Liver (tissue), 8 donors: ENCODE measurements at regions not wholly inside any gene's neighbourhood (a gene's known extent, or its start where the extent isn't known, plus 50 kb on each side); places are given as distances from the start of the nearest gene placed in this dataset.

Experiments used
- DNase-seq: peaks from one replicate; pipeline ENCODE4 v3.0.0-alpha.2; 2017; ENCODE audit warnings: low spot score
- H3K27ac ChIP-seq, 2 donors: one replicate each; pipeline ENCODE4 v1.7.0; 2013; ENCODE audit warnings: inconsistent platforms in 2 of 2, low read length in 2 of 2, control low read depth in 1 of 2, low read depth in 1 of 2, mild to moderate bottlenecking in 1 of 2
- H3K27me3 ChIP-seq, 4 donors: one replicate each; pipeline versions ENCODE4 v1.6.1 to v1.7.0; 2013; ENCODE audit warnings: low read length in 3 of 4, inconsistent platforms in 1 of 4, mild to moderate bottlenecking in 1 of 4, moderate library complexity in 1 of 4; ENCODE audit not compliant: control insufficient read depth in 4 of 4, insufficient read depth in 4 of 4
- H3K36me3 ChIP-seq, 4 donors: one replicate each; pipeline versions ENCODE4 v1.6.1 to v1.7.0; 2013; ENCODE audit warnings: low read length in 3 of 4, mild to moderate bottlenecking in 3 of 4, low read depth in 1 of 4, moderate library complexity in 1 of 4; ENCODE audit not compliant: control insufficient read depth in 4 of 4, insufficient read depth in 3 of 4
- H3K4me1 ChIP-seq, 4 donors: one replicate each; pipeline versions ENCODE4 v1.6.1 to v1.7.0; 2013; ENCODE audit warnings: low read length in 3 of 4, mild to moderate bottlenecking in 3 of 4, moderate library complexity in 1 of 4; ENCODE audit not compliant: control insufficient read depth in 4 of 4, insufficient read depth in 4 of 4
- H3K4me3 ChIP-seq, 3 donors: one replicate each; pipeline versions ENCODE4 v1.6.1 to v1.7.0; 2013; ENCODE audit warnings: low read length in 3 of 3, control low read depth in 1 of 3, low read depth in 1 of 3, mild to moderate bottlenecking in 1 of 3
- H3K9ac ChIP-seq, 2 donors: one replicate each; pipeline ENCODE4 v1.7.0; 2013; ENCODE audit warnings: low read length in 2 of 2, mild to moderate bottlenecking in 2 of 2, moderate library complexity in 2 of 2, control low read depth in 1 of 2, low read depth in 1 of 2
- H3K9me3 ChIP-seq, 4 donors: one replicate each; pipeline versions ENCODE4 v1.6.1 to v1.7.0; 2013; ENCODE audit warnings: low read length in 3 of 4; ENCODE audit not compliant: control insufficient read depth in 4 of 4
- ATF3 ChIP-seq: IDR thresholded peaks from 2 replicates; pipeline ENCODE4 v1.6.1; 2016; ENCODE audit warnings: antibody characterized with exemption
- CTCF ChIP-seq: fragments of 150-350 bp; IDR thresholded peaks from 2 replicates; pipeline ENCODE4 v1.5.1; 2017; ENCODE audit warnings: improper control_type of control experiment, low read depth, low read length; ENCODE audit not compliant: missing input control
- FOXA1 ChIP-seq: IDR thresholded peaks from 2 replicates; pipeline ENCODE4 v1.6.1; 2016; ENCODE audit warnings: antibody characterized with exemption
- FOXA2 ChIP-seq: IDR thresholded peaks from 2 replicates; pipeline ENCODE4 v1.6.1; 2016; ENCODE audit warnings: antibody characterized with exemption
- GABPA ChIP-seq, 2 donors: IDR thresholded peaks in 1 of 2; conservative IDR thresholded peaks in 1 of 2; 2 replicates each; pipeline ENCODE4 v1.6.1; 2016; ENCODE audit warnings: antibody characterized with exemption in 2 of 2, mild to moderate bottlenecking in 1 of 2, moderate library complexity in 1 of 2
- HNF4A ChIP-seq, 2 donors: conservative IDR thresholded peaks; 2 replicates each; pipeline ENCODE4 v1.6.1; 2016; ENCODE audit warnings: antibody characterized with exemption in 2 of 2, mild to moderate bottlenecking in 2 of 2
- HNF4G ChIP-seq: IDR thresholded peaks from 2 replicates; pipeline ENCODE4 v1.6.1; 2016; ENCODE audit warnings: antibody characterized with exemption
- JUND ChIP-seq, 2 donors: IDR thresholded peaks; 2 replicates each; pipeline ENCODE4 v1.6.1; 2016; ENCODE audit warnings: antibody characterized with exemption in 2 of 2
- MAX ChIP-seq: IDR thresholded peaks from 2 replicates; pipeline ENCODE4 v1.6.1; 2016; ENCODE audit warnings: antibody characterized with exemption
- NR2F2 ChIP-seq: IDR thresholded peaks from 2 replicates; pipeline ENCODE4 v1.6.1; 2016; ENCODE audit warnings: antibody characterized with exemption
- REST ChIP-seq: IDR thresholded peaks from 2 replicates; pipeline ENCODE4 v1.6.1; 2016; ENCODE audit warnings: antibody characterized with exemption, mild to moderate bottlenecking
- RXRA ChIP-seq, 2 donors: IDR thresholded peaks; 2 replicates each; pipeline ENCODE4 v1.6.1; 2017 to 2018; ENCODE audit warnings: antibody characterized with exemption in 2 of 2, mild to moderate bottlenecking in 1 of 2
- SP1 ChIP-seq: IDR thresholded peaks from 2 replicates; pipeline ENCODE4 v1.6.1; 2018; ENCODE audit warnings: antibody characterized with exemption, mild to moderate bottlenecking
- TAF1 ChIP-seq: conservative IDR thresholded peaks from 2 replicates; pipeline ENCODE4 v1.6.1; 2016; ENCODE audit warnings: antibody characterized with exemption, mild to moderate bottlenecking
- YY1 ChIP-seq: IDR thresholded peaks from 2 replicates; pipeline ENCODE4 v1.6.1; 2016; ENCODE audit warnings: antibody characterized with exemption, mild to moderate bottlenecking
- ZBTB33 ChIP-seq: IDR thresholded peaks from 2 replicates; pipeline ENCODE4 v1.6.1; 2016; ENCODE audit warnings: antibody characterized with exemption
- WGBS: extraction: QIAGEN DNeasy Blood & Tissue Kit; methylation state at CpG from one replicate; pipeline ENCODE4 v1.1.7; 2013; 5-methylcytosine and 5-hydroxymethylcytosine counted together
- donor health status: healthy.
- donor health status: healthy.
- donor health status: healthy.
- donor health status: healthy.
- donor health status: healthy.

- TF ChIP-seq REST: no peak
- no peak for TF ChIP-seq MAX
- no peak for TF ChIP-seq HNF4A (conservative IDR thresholded peaks at IDR 0.05)
- TF ChIP-seq NR2F2: no peak
- TF ChIP-seq FOXA2: no peak
- no peak for TF ChIP-seq TAF1
Measured at GRCh38 chr10:23910291-23910690, 298.6 kb upstream of the KIAA1217 start (continued).

GRCh38 chr10:23912884-23913404 is 296.0 kb upstream of the KIAA1217 start:
- Histone ChIP-seq H3K4me1 (no peaks in the 10 kb centered on the region), H3K4me3 (no peak overlapping the region), H3K36me3 (no peaks in the 10 kb centered on the region), H3K9ac (no peak overlapping the region), H3K27ac (no peak overlapping the region), H3K9me3 (peaks cover 0 to 4% (median 0%) of the 10 kb centered on the region in 4 donors), H3K27me3 (peaks cover 0 to 3% (median 0%) of the 10 kb centered on the region in 4 donors)
- no peak for TF ChIP-seq MAX
- TF ChIP-seq ZBTB33: no peak
- no peak for TF ChIP-seq FOXA1
- no peak for TF ChIP-seq TAF1
- no peak for TF ChIP-seq JUND (IDR thresholded peaks at IDR 0.05)
- TF ChIP-seq CTCF: no peak
- TF ChIP-seq ATF3: no peak
- TF ChIP-seq NR2F2: peak; percentile 55
- DNase-seq: no peak
- 56% methylated on average over 6 of the region's 6 CpGs for WGBS

- Histone ChIP-seq H3K27me3 (peaks cover 0 to 3% (median 0%) of the 10 kb centered on the region in 4 donors), H3K4me1 (no peaks in the 10 kb centered on the region), H3K36me3 (no peaks in the 10 kb centered on the region), H3K9ac (no peak overlapping the region), H3K4me3 (no peak overlapping the region), H3K9me3 (no peaks in the 10 kb centered on the region), H3K27ac (no peak overlapping the region)
- WGBS: 55% methylated on average over 3 of the region's 3 CpGs
- no peak for DNase-seq
- TF ChIP-seq HNF4G (no peak), YY1 (no peak), GABPA (IDR thresholded peaks at IDR 0.05 in 1 of 2, conservative IDR thresholded peaks at IDR 0.05 in 1 of 2) (no peak), MAX (no peak), TAF1 (no peak), ZBTB33 (no peak), RXRA (IDR thresholded peaks at IDR 0.05) (no peak), NR2F2 (no peak), SP1 (no peak), JUND (IDR thresholded peaks at IDR 0.05) (no peak), FOXA2 (no peak), ATF3 (no peak)
Measured at GRCh38 chr10:23914641-23915040, 294.3 kb upstream of the KIAA1217 start.
